ENCODE measurements at regions not wholly inside any gene's neighbourhood (a gene's known extent, or its start where the extent isn't known, plus 50 kb on each side); places are given as distances from the start of the nearest gene placed in this dataset.

GRCh38 chr2:103103678-103104077 lies 341.8 kb downstream of the TMEM182 start:
- no peak for DNase-seq (ENCODE audit: low read depth in 3 of 3)

- DNase-seq (ENCODE audit: low read depth in 3 of 3) = no peak
These were observed 357.5 kb downstream of the TMEM182 start for GRCh38 chr2:103119352-103119751.

- no peak for DNase-seq (ENCODE audit: low read depth in 3 of 3)
These were observed 359.3 kb downstream of the TMEM182 start for GRCh38 chr2:103121106-103121505.

GRCh38 chr2:103123516-103123915 lies 361.7 kb downstream of the TMEM182 start:
- no peak for DNase-seq (ENCODE audit: low read depth in 3 of 3)

- DNase-seq (ENCODE audit: low read depth in 3 of 3) = no peak
These were observed 369.0 kb downstream of the TMEM182 start for GRCh38 chr2:103130857-103131256.

GRCh38 chr2:103132536-103133217 lies 370.8 kb downstream of the TMEM182 start:
- DNase-seq (ENCODE audit: low read depth in 3 of 3) = no peak

GRCh38 chr2:103135679-103136078 lies 373.8 kb downstream of the TMEM182 start:
- DNase-seq (ENCODE audit: low read depth in 3 of 3) = no peak

- no peak for DNase-seq (ENCODE audit: low read depth in 3 of 3)
These were observed 376.5 kb downstream of the TMEM182 start for GRCh38 chr2:103138123-103138901.

- no peak for DNase-seq (ENCODE audit: low read depth in 3 of 3)
These were observed 377.9 kb downstream of the TMEM182 start for GRCh38 chr2:103139628-103140268.

GRCh38 chr2:103144837-103145236 lies 383.0 kb downstream of the TMEM182 start:
- DNase-seq (ENCODE audit: low read depth in 3 of 3) = no peak

GRCh38 chr2:103145739-103146138 lies 383.9 kb downstream of the TMEM182 start:
- no peak for DNase-seq (ENCODE audit: low read depth in 3 of 3)

- no peak for DNase-seq (ENCODE audit: low read depth in 3 of 3)
These were observed 389.2 kb downstream of the TMEM182 start for GRCh38 chr2:103151046-103151445.

- DNase-seq (ENCODE audit: low read depth in 3 of 3) = no peak
These were observed 390.7 kb downstream of the TMEM182 start for GRCh38 chr2:103152556-103152955.

- no peak for DNase-seq (ENCODE audit: low read depth in 3 of 3)
These were observed 391.9 kb downstream of the TMEM182 start for GRCh38 chr2:103153580-103154284.

GRCh38 chr2:103155308-103155707 lies 393.5 kb downstream of the TMEM182 start:
- DNase-seq (ENCODE audit: low read depth in 3 of 3) = no peak

GRCh38 chr2:103159018-103159417 lies 397.2 kb downstream of the TMEM182 start:
- DNase-seq (ENCODE audit: low read depth in 3 of 3) = no peak

GRCh38 chr2:103161456-103162289 lies 399.8 kb downstream of the TMEM182 start:
- DNase-seq (ENCODE audit: low read depth in 3 of 3) = no peak

GRCh38 chr2:103164748-103165147 lies 402.9 kb downstream of the TMEM182 start:
- no peak for DNase-seq (ENCODE audit: low read depth in 3 of 3)

- no peak for DNase-seq (ENCODE audit: low read depth in 3 of 3)
These were observed 404.0 kb downstream of the TMEM182 start for GRCh38 chr2:103165836-103166235.

GRCh38 chr2:103166456-103167324 lies 404.9 kb downstream of the TMEM182 start:
- DNase-seq (ENCODE audit: low read depth in 3 of 3) = no peak
